ENCODE measurements at regions not wholly inside any gene's neighbourhood (a gene's known extent, or its start where the extent isn't known, plus 50 kb on each side); places are given as distances from the start of the nearest gene placed in this dataset.

DNA sequence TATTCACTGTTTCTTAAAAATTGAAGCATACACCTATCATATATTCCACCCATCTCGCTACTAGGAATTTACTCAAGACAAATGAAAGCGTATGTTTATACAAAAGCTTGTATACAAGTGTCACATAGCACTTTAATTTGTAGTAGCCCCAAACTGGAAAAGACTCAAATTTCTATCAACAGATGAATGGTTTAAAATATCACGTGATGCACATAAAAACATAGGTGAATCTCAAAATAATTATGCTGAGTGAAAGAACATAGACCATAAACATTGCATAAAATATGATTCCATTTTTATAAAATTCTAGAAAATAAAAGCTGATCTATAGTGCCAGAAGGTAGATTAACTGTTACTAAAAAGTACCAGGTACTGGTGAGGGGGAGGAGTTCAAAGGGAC is 392.9 kb upstream of the LRATD1 start:
- no peaks in the 10 kb centered on the region for H3K4me1 ChIP-seq (replicated peaks in 1 of 2; ENCODE audit: control insufficient read depth in 2 of 2, insufficient read depth in 2 of 2, low read length in 2 of 2)
- no TSS peak for BruUV-seq (replicated peaks)
- CTCF ChIA-PET (ENCODE audit: low intra/inter-chr PET ratio): no interaction called here

More for the DNA sequence above, 392.9 kb upstream of the LRATD1 start:
- in situ Hi-C loops (cut with MboI): no loop called here
- Histone ChIP-seq H3K27me3 (ENCODE audit: control insufficient read depth in 2 of 2, insufficient read depth in 2 of 2, low read length in 2 of 2) (no peaks in the 10 kb centered on the region), H3K27ac (ENCODE audit: extremely low read depth, low read depth, low read length) (no peak overlapping the region), H3K4me2 (ENCODE audit: insufficient read depth, low read length) (no peak overlapping the region), H3K36me3 (ENCODE audit: control insufficient read depth, insufficient read depth, low read length) (no peaks in the 10 kb centered on the region), H3K9me1 (ENCODE audit: control insufficient read depth, insufficient read depth, low read length) (no peaks in the 10 kb centered on the region), H3K9ac (ENCODE audit: insufficient read depth in 1 of 2, low read depth in 2 of 2, low read length in 2 of 2) (no peak overlapping the region), H2AFZ (ENCODE audit: low read depth, low read length) (no peak overlapping the region), H3K9me3 (replicated peaks; ENCODE audit: control insufficient read depth, insufficient read depth, low read depth, low read length) (no peaks in the 10 kb centered on the region), H3K4me3 (no peak overlapping the region), H3K79me2 (ENCODE audit: control insufficient read depth, insufficient read depth, low read length) (no peaks in the 10 kb centered on the region), H4K20me1 (replicated peaks; ENCODE audit: control insufficient read depth, insufficient read depth, low read length) (no peaks in the 10 kb centered on the region)
- POLR2A ChIA-PET: no interaction called here
- DNase-seq (ENCODE audit: extremely low read depth in 1 of 4, low spot score in 3 of 4): no peak
- 3% methylated on average over 3 of the region's 3 CpGs for WGBS (ENCODE audit: insufficient coverage, low coverage, missing lambda C conversion rate)
- no peak for FAIRE-seq
- TF ChIP-seq, protein P1, sequence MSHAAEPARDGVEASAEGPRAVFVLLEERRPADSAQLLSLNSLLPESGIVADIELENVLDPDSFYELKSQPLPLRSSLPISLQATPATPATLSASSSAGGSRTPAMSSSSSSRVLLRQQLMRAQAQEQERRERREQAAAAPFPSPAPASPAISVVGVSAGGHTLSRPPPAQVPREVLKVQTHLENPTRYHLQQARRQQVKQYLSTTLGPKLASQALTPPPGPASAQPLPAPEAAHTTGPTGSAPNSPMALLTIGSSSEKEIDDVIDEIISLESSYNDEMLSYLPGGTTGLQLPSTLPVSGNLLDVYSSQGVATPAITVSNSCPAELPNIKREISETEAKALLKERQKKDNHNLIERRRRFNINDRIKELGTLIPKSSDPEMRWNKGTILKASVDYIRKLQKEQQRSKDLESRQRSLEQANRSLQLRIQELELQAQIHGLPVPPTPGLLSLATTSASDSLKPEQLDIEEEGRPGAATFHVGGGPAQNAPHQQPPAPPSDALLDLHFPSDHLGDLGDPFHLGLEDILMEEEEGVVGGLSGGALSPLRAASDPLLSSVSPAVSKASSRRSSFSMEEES (CRISPR knock-in tag; IDR thresholded peaks at IDR 0.05): peak; percentile 85
- TF ChIP-seq, protein P2, sequence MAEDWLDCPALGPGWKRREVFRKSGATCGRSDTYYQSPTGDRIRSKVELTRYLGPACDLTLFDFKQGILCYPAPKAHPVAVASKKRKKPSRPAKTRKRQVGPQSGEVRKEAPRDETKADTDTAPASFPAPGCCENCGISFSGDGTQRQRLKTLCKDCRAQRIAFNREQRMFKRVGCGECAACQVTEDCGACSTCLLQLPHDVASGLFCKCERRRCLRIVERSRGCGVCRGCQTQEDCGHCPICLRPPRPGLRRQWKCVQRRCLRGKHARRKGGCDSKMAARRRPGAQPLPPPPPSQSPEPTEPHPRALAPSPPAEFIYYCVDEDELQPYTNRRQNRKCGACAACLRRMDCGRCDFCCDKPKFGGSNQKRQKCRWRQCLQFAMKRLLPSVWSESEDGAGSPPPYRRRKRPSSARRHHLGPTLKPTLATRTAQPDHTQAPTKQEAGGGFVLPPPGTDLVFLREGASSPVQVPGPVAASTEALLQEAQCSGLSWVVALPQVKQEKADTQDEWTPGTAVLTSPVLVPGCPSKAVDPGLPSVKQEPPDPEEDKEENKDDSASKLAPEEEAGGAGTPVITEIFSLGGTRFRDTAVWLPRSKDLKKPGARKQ (CRISPR knock-in tag; IDR thresholded peaks at IDR 0.05): no peak
- intact Hi-C loops (cut with micrococcal nuclease): no loop called here
- ATAC-seq: no peak
